Mesenteric fat pad (tissue), 1 donor: ENCODE measurements at regions not wholly inside any gene's neighbourhood (a gene's known extent, or its start where the extent isn't known, plus 50 kb on each side); places are given as distances from the start of the nearest gene placed in this dataset.

Experiments
- DNase-seq: peaks from one replicate; pipeline ENCODE4 v3.0.0-alpha.2; 2020; ENCODE audit warnings: low spot score
- donor health status: DM: yes; HTN: yes; CAD: no.

- no peak for DNase-seq
Measured at GRCh38 chr10:31143331-31143935, 111.8 kb upstream of the ZNF438 start.

GRCh38 chr10:31145986-31146385 is 114.3 kb upstream of the ZNF438 start:
- no peak for DNase-seq

DNA sequence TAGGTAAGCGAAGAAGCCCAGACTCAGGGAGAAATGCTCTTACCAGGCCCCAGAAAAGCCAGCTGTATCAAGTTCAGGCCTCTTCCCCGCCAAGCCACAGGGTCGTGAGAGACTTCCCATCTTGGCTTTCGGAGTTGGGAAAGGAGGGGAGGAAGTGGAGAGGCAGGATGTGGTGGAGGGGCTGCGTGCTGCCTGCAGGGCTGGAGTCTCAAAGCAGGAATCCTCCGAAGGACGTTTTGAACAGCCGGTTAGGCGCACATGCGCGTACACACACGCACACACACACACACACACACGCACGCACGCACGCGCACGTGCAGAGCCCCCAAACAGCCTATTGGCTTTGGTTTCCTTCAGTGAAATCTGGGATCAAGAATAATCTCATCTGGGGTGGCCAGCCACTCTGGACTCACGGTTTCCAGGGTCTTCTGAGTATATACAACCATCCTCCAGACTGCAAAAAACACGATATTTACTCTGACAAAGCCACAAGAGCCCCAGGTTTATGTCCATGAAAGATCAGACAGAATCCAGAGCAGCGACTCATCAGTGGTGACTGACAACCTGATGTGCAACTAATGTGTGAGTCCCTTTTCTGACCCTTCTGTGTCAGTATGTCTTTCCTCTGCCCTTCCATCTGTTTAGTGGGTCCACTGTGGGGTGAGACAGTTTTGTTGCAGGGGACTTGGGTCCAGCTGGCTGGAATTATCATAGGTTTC is 115.0 kb upstream of the ZNF438 start:
- DNase-seq: no peak

DNA sequence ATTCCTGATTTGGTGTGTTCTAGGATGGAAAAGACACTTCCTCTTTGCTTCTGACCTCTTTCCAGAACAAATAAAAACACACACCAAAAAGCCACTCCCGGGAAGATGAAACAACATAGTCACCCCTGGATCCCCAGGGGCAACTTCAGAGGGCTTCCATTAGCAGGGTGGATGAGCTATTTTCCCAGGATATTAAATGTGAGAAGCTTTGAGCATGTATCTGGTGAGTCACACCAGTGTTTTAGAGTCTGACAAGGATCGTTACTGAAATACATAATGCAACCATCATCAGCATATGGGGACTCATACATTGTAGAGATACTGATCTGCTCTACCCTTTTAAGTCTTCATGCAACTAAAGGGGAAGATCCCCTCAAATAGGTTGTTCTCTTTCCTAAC is 115.5 kb upstream of the ZNF438 start:
- no peak for DNase-seq

DNA sequence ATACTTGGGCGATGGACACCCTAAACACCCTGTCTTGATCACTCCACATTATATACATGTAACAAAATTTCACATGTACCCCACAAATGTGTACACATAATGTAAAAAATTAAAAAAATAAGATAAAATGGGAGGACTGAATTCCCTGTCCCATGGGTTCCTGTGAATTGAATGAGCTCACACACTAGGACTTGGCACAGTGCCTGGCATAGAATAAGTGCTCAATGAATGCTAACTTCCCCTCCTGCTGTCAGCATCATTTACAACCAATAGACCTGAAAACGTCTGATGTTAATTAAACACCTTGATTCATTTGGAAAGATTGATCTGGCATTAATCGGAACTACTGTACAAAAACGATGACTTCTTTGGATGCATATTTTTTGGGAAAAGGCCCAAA is 117.3 kb upstream of the ZNF438 start:
- no peak for DNase-seq

DNA sequence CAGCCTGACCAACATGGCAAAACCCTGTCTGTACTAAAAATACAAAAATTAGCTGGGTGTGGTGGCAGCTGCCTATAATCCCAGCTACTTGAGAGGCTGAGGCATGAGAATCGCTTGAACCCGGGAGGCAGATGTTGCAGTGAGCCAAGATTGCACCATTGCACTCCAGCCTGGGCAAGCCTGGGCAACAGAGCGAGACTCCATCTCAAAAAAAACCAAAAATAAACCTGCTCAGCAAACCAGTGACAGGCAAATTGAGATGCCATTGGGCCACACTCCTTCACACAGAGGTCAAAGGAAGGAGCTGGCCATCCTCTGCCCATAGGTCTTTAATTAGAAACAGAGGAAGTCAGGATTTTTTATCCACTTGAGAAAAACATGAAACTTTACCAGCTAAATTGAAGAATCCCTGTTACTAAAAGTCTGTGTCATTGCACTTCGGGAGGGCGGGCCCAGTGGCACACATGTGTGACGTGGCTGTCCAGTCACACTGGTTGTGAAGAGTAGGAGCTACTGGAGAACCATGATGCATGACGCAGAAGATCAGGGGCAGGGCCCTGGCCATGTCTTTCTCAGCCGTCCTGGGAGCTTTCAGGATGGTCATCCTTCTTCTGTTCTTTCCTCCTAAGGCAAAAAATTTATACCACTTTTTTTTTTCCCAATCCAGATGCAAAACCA is 118.3 kb upstream of the ZNF438 start:
- no peak for DNase-seq

- no peak for DNase-seq
Measured at GRCh38 chr10:31151301-31151700, 119.6 kb upstream of the ZNF438 start.

- DNase-seq: no peak
Measured at GRCh38 chr10:31152421-31153135, 120.9 kb upstream of the ZNF438 start.

DNA sequence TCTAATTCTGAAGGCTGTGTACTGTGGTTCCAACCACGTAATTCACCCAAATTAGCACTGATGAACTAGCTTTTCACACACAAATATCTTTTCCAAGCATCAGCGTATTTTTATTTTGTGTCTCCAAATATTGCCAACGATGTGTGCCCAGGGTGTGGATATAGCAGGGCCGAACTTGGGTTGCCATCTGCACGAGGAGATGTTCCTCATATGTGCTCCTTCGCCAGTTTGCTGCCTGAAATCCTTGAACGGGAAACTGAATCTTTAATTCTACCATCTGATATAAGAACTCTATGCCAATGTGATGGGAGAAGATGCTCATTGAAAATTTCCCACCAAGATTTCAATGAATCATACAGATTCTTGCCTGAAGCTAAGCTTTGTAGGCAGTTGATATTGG is 121.5 kb upstream of the ZNF438 start:
- no peak for DNase-seq

GRCh38 chr10:31153692-31154091 is 122.0 kb upstream of the ZNF438 start:
- DNase-seq: no peak

DNA sequence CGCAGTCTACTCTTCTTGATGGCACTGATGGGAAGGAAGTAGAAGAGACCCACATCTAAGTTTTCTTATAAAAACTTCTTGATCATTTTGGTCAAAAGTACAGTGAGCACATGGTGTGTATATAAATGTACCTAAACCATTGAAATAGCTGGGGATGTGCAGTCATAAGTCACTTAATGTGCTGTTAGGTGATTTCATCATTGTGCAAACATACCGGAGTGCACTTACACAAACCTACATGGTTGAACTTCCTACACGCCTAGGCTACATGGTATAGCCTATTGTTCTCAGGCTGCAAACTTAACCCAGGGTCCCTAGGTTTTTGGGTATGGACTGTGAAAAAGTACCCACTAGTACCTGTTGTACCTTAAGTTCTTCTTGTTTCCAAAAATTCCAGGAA is 123.3 kb upstream of the ZNF438 start:
- DNase-seq: no peak

DNA sequence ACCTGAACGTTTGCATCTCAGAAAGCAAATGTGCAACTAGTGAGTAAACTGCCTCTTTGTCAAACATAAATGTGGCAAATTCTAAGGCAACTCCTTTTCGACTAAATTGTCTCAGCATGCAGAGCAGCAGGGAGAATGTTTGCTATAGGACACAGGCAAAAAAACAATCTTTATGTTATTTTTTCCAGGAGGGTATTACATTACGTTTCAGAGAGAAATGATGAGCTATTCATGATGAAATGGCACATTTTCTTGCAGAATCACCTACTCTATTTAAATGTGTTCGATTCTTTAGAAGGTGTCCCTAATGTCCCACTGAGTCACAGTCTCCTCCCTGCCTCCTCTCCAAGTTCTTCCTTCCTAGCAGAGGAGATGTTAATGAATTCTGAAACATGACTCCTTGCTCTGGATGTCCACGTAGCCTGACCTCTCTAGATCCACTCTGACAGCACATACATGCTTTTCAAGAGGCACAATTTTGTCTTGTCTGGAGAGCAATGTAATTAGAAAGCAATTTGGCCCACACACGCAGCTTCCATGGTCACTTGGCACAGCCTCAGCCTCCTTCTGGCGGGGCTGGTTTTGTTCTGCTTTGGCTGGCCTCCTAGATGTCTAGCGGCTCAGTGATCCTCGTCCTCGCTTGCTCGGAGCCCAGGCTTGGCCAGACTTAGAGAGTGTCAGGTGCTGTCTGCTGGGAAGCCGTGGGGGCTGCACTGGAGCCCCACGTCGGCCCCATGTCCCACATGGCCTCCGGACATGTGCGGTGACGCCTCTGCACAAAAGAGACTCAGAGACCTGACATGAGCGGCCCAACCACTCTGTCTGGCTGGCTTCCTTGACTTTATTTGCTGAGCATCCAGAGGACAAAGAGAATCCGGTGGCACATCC is 125.7 kb upstream of the ZNF438 start:
- DNase-seq: no peak

GRCh38 chr10:31158011-31158658 is 126.5 kb upstream of the ZNF438 start:
- DNase-seq: no peak

DNA sequence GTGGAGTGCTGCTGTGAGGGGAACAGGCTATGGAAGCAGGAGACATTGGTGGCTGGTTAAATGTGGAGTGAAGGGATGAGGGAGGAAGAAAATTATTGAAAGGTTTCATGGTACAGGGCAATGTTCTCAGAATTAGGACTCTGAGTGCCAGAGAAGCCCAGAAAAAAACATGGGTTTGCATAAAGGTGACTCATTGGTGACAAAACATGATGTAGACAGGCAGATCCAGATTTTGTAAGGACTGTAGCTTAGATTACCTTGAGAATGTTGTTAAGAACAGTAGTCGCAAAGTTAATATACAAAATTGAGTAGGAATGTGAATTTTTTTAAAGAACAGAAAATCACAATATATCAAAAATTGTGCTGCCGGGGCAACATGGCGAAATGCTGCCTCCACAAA is 134.9 kb upstream of the ZNF438 start:
- no peak for DNase-seq

DNA sequence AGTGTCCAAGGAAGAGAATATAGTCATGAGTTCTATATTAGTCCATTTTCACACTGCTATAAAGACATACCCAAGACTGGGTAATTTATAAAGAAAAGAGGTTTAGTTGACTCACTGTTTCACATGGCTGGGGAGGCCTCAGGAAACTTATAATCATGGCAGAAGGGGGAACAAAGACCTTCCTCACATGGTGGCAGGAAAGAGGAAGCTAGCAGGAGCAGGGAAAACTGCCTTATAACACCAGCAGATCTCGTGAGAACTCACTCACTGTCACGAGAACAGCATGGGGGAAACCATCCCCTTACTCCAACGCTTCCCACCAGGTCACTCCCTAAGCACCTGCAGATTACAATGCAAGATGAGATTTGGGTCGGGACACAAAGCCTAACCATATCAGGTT is 139.0 kb upstream of the ZNF438 start:
- DNase-seq: no peak

DNA sequence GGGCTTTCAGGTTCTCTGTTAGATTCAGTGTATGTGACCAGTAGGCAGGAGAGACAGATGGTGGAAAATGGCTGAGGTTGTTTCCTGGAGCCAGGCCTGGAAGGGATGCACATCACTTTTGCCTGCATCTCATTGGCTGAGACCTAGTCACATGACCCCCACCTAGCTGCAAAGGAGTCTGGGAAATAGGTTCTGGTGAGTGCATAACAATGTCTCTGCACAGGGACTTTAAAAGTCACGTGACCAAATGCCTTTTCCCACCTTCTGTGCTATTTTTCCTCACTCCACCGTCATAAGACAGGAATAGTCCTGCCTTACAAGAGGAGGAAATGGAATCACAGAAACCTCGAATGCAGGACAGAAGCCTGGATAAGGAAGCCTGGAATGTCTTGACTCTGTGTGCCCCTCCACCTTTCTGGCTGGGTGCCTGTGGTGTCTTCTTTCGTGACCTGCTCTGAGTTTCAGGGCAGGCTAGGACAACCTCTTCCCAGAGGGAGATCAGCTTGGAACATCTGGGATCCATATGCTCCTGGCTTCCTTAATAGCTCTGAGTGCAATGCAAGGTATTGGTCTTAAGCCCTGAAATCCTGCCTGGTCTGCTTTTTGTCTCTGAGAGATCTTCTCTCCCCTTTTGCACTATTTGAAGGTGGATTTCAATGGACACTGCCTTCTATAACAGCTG is 139.9 kb upstream of the ZNF438 start:
- DNase-seq: no peak

GRCh38 chr10:31172925-31173324 is 141.3 kb upstream of the ZNF438 start:
- no peak for DNase-seq

GRCh38 chr10:31173752-31174151 is 142.1 kb upstream of the ZNF438 start:
- no peak for DNase-seq

GRCh38 chr10:31179091-31179680 is 139.8 kb upstream of the ZEB1 start:
- DNase-seq: no peak
